Neural cell (in vitro differentiated cells): ENCODE measurements at regions not wholly inside any gene's neighbourhood (a gene's known extent, or its start where the extent isn't known, plus 50 kb on each side); places are given as distances from the start of the nearest gene placed in this dataset.

ENCODE experiments used
- H2AFZ ChIP-seq: fragments of 200-600, 300-800 bp; sonication (generic), shearing (Covaris generic); 2 replicates; pipeline ENCODE4 v1.6.0; 2014; ENCODE audit warnings: low read depth, mild to moderate bottlenecking, antibody characterized with exemption, low read length, moderate library complexity
- H3F3A ChIP-seq: fragments of 200-600 bp; shearing (Covaris generic); 2 replicates; pipeline ENCODE4 v1.6.1; 2016; ENCODE audit warnings: mild to moderate bottlenecking, moderate library complexity, mixed read lengths, antibody characterized with exemption, low read length; ENCODE audit not compliant: insufficient read depth, poor library complexity, severe bottlenecking
- H3K27ac ChIP-seq: fragments of 200-600, 300-800 bp; sonication (generic), shearing (Covaris generic); 2 replicates; pipeline ENCODE4 v1.5.1; 2014; ENCODE audit warnings: mild to moderate bottlenecking, low read length, moderate library complexity
- H3K27me3 ChIP-seq: fragments of 300-800, 200-600 bp; sonication (generic), shearing (Covaris generic); 2 replicates; pipeline ENCODE4 v1.6.0; 2014; ENCODE audit warnings: mild to moderate bottlenecking, low read depth, low read length, moderate library complexity; ENCODE audit not compliant: insufficient read depth
- H3K36me3 ChIP-seq: fragments of 300-800, 200-600 bp; sonication (generic), shearing (Covaris generic); 2 replicates; pipeline ENCODE4 v1.5.1; 2014; ENCODE audit warnings: mild to moderate bottlenecking, antibody characterized with exemption, low read length, moderate library complexity; ENCODE audit not compliant: insufficient read depth
- H3K4me2 ChIP-seq: fragments of 300-800, 200-600 bp; sonication (generic), shearing (Covaris generic); 2 replicates; pipeline ENCODE4 v1.6.0; 2014; ENCODE audit warnings: mild to moderate bottlenecking, low read length
- H3K4me3 ChIP-seq: fragments of 300-800, 200-600 bp; sonication (generic), shearing (Covaris generic); 2 replicates; pipeline ENCODE4 v1.5.1; 2014; ENCODE audit warnings: mild to moderate bottlenecking, low read length, moderate library complexity
- H3K79me2 ChIP-seq: fragments of 200-600 bp; shearing (Covaris generic); replicated peaks from 2 replicates; pipeline ENCODE4 v1.6.0; 2014; ENCODE audit warnings: mild to moderate bottlenecking, low read length, moderate library complexity; ENCODE audit not compliant: insufficient read depth
- H3K9ac ChIP-seq: fragments of 300-800, 200-600 bp; sonication (generic), shearing (Covaris generic); 2 replicates; pipeline ENCODE4 v1.6.1; 2016; ENCODE audit warnings: mild to moderate bottlenecking, low read length, mixed read lengths
- H3K9me2 ChIP-seq: fragments of 200-600 bp; shearing (Covaris generic); 2 replicates; pipeline ENCODE4 v1.6.1; 2016; ENCODE audit warnings: mild to moderate bottlenecking, low read length, mixed read lengths; ENCODE audit not compliant: insufficient read depth
- H3K9me3 ChIP-seq: fragments of 200-600, 300-800 bp; sonication (generic), shearing (Covaris generic); 2 replicates; pipeline ENCODE4 v1.6.1; 2016; ENCODE audit warnings: mild to moderate bottlenecking, mixed run types, low read length, moderate library complexity, mixed read lengths
- H4K20me1 ChIP-seq: fragments of 200-600 bp; shearing (Covaris generic); 2 replicates; pipeline ENCODE4 v1.6.1; 2016; ENCODE audit warnings: mild to moderate bottlenecking, mixed run types; ENCODE audit not compliant: insufficient read depth
- CTCF ChIP-seq: fragments of 450-650 bp; IDR thresholded peaks from 2 replicates; pipeline ENCODE4 v1.5.1; 2014; ENCODE audit warnings: antibody characterized with exemption, mild to moderate bottlenecking, moderate library complexity; ENCODE audit not compliant: poor library complexity, severe bottlenecking
- EP300 ChIP-seq: fragments of 450-650 bp; conservative IDR thresholded peaks from 2 replicates; pipeline ENCODE4 v1.6.1; 2014; ENCODE audit warnings: antibody characterized with exemption, mild to moderate bottlenecking, moderate library complexity; ENCODE audit not compliant: poor library complexity, severe bottlenecking
- EZH2 ChIP-seq: fragments of 200-600, 300-800 bp; shearing (Covaris generic), sonication (generic); IDR thresholded peaks from 2 replicates; pipeline ENCODE4 v1.6.1; 2014; ENCODE audit warnings: antibody characterized with exemption, low read length, borderline replicate concordance, mild to moderate bottlenecking; ENCODE audit not compliant: insufficient read depth, poor library complexity, severe bottlenecking
- MXI1 ChIP-seq: fragments of 450-650 bp; conservative IDR thresholded peaks from 2 replicates; pipeline ENCODE4 v1.6.1; 2014; ENCODE audit warnings: antibody characterized with exemption, mild to moderate bottlenecking; ENCODE audit not compliant: poor library complexity, severe bottlenecking
- POLR2AphosphoS5 ChIP-seq: IDR thresholded peaks from 2 replicates; pipeline ENCODE4 v1.6.1; 2012
- RAD21 ChIP-seq: fragments of 450-650 bp; conservative IDR thresholded peaks from 2 replicates; pipeline ENCODE4 v1.6.1; 2014; ENCODE audit warnings: antibody characterized with exemption, mild to moderate bottlenecking, moderate library complexity
- REST ChIP-seq: IDR thresholded peaks from 2 replicates; pipeline ENCODE4 v1.6.1; 2012; ENCODE audit warnings: borderline replicate concordance
- SMC3 ChIP-seq: fragments of 450-650 bp; conservative IDR thresholded peaks from 2 replicates; pipeline ENCODE4 v1.6.1; 2014; ENCODE audit warnings: antibody characterized with exemption, mild to moderate bottlenecking, moderate library complexity; ENCODE audit not compliant: poor library complexity
- TAF1 ChIP-seq: IDR thresholded peaks from 2 replicates; pipeline ENCODE4 v1.6.1; 2012; ENCODE audit warnings: low read depth

GRCh38 chr4:151820004-151820403, 59.2 kb upstream of the GATB start:
- H3K27me3 ChIP-seq = no peaks in the 10 kb centered on the region
- no peak overlapping the region for H3K4me2 ChIP-seq
- H3K36me3 ChIP-seq = no peaks in the 10 kb centered on the region
- no peaks in the 10 kb centered on the region for H3K79me2 ChIP-seq
- no peaks in the 10 kb centered on the region for H3K9me3 ChIP-seq
- no peak overlapping the region for H3K9ac ChIP-seq
- no peaks in the 10 kb centered on the region for H3F3A ChIP-seq
- no peak for TF ChIP-seq SMC3
- no peak for TF ChIP-seq CTCF
- TF ChIP-seq RAD21 = no peak
- TF ChIP-seq EP300 = no peak
- no peak for TF ChIP-seq REST
- TF ChIP-seq POLR2AphosphoS5 = no peak
- TF ChIP-seq TAF1 = no peak
- TF ChIP-seq EZH2 = no peak
- TF ChIP-seq MXI1 = no peak
- H4K20me1 ChIP-seq = no peaks in the 10 kb centered on the region
- H3K4me3 ChIP-seq = no peak overlapping the region
- no peak overlapping the region for H2AFZ ChIP-seq
- no peaks in the 10 kb centered on the region for H3K9me2 ChIP-seq
- H3K27ac ChIP-seq = no peak overlapping the region

- TF ChIP-seq MXI1 = no peak
- TF ChIP-seq SMC3 = no peak
- TF ChIP-seq TAF1 = no peak
- TF ChIP-seq POLR2AphosphoS5 = no peak
- no peak for TF ChIP-seq RAD21
- TF ChIP-seq CTCF = no peak
- no peak for TF ChIP-seq EP300
- no peak for TF ChIP-seq REST
- TF ChIP-seq EZH2 = no peak
- no peak overlapping the region for H2AFZ ChIP-seq
- H3K4me2 ChIP-seq = no peak overlapping the region
- no peaks in the 10 kb centered on the region for H3K27me3 ChIP-seq
- no peaks in the 10 kb centered on the region for H3K9me3 ChIP-seq
- H3K9me2 ChIP-seq = no peaks in the 10 kb centered on the region
- H3K36me3 ChIP-seq = no peaks in the 10 kb centered on the region
- H4K20me1 ChIP-seq = no peaks in the 10 kb centered on the region
- no peak overlapping the region for H3K27ac ChIP-seq
- H3K9ac ChIP-seq = no peak overlapping the region
- no peaks in the 10 kb centered on the region for H3F3A ChIP-seq
- H3K79me2 ChIP-seq = no peaks in the 10 kb centered on the region
- H3K4me3 ChIP-seq = no peak overlapping the region
Measured at GRCh38 chr4:151811403-151811802, 50.6 kb upstream of the GATB start.
